ENCODE measurements at regions not wholly inside any gene's neighbourhood (a gene's known extent, or its start where the extent isn't known, plus 50 kb on each side); places are given as distances from the start of the nearest gene placed in this dataset.

DNA sequence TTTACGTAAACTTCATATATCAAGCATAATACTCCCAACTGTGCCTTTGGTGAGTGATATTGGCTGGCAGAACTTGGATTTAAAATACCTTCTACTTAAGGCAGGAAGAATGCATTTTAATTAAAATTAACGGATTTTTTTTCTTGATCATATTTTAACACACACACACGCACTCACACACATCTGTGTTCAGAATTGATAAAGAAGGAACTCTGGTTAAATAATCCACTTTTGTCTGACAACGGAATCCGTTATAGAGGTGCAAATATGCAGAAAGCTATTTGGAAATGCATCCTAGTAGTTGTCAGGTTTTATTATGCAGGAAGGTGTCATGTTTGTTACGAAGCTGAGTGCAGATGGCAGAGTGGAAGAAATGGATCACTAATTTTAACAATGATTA is 105.5 kb upstream of the ZNF536 start:
- no peak for FAIRE-seq
- 82% methylated on average over 6 of the region's 6 CpGs; no CpG with 5 or more reads in 1 of the 2 experiments for WGBS, 2 experiments (ENCODE audit: extremely low coverage in 1 of 2, insufficient coverage in 1 of 2, insufficient read length in 1 of 2, insufficient replicate concordance in 2 of 2, low coverage in 1 of 2, low lambda C conversion rate in 2 of 2, missing lambda C conversion rate in 1 of 2)
- Histone ChIP-seq H2BK20ac (ENCODE audit: low read length) (no peak overlapping the region), H3K36me3 (ENCODE audit: control insufficient read depth in 2 of 4, insufficient read depth in 4 of 4, low read length in 3 of 4) (no peaks in the 10 kb centered on the region), H3K4me3 (ENCODE audit: extremely low read depth in 1 of 4, insufficient read depth in 2 of 4, low read depth in 3 of 4, low read length in 4 of 4) (no peak overlapping the region), H3K9ac (replicated peaks in 1 of 4; ENCODE audit: extremely low read depth in 1 of 4, low read depth in 3 of 4, low read length in 3 of 4) (no peak overlapping the region), H3K23ac (ENCODE audit: insufficient read length) (no peak overlapping the region), H2AFZ (ENCODE audit: low read length) (no peak overlapping the region), H3K4ac (replicated peaks; ENCODE audit: insufficient read length, low read depth, low read length) (no peak overlapping the region), H3K18ac (ENCODE audit: extremely low read depth, low read length) (no peak overlapping the region), H2BK120ac (replicated peaks; ENCODE audit: low read depth, low read length) (no peak overlapping the region), H3K4me1 (replicated peaks in 1 of 4; ENCODE audit: control insufficient read depth in 3 of 4, insufficient read depth in 4 of 4, low read length in 3 of 4) (peaks cover 3 to 8% (median 7%) of the 10 kb centered on the region in 4 experiments; a peak in 5 of 7 replicates), H3K4me2 (ENCODE audit: insufficient read depth in 1 of 2, low read depth in 2 of 2, low read length in 2 of 2) (no peak overlapping the region), H4K5ac (ENCODE audit: insufficient read length, low read depth, low read length) (no peak overlapping the region), H3K79me2 (ENCODE audit: control insufficient read depth in 1 of 2, insufficient read depth in 2 of 2, low read length in 2 of 2) (no peaks in the 10 kb centered on the region), H4K20me1 (replicated peaks in 1 of 2; ENCODE audit: control insufficient read depth in 1 of 2, insufficient read depth in 2 of 2, low read length in 2 of 2) (no peaks in the 10 kb centered on the region), H3K14ac (ENCODE audit: insufficient read length) (no peak overlapping the region), H2AK5ac (ENCODE audit: low read depth, low read length) (no peak overlapping the region), H3K79me1 (ENCODE audit: low read depth, low read length) (no peaks in the 10 kb centered on the region), H3K56ac (replicated peaks; ENCODE audit: insufficient read length, low read depth, low read length) (no peak overlapping the region), H4K8ac (ENCODE audit: extremely low read depth, insufficient read depth, low read length) (no peak overlapping the region), H2BK5ac (ENCODE audit: low read depth, low read length) (no peak overlapping the region), H2BK12ac (ENCODE audit: low read depth, low read length) (no peak overlapping the region), H3K27me3 (replicated peaks in 1 of 4; ENCODE audit: control insufficient read depth in 3 of 4, extremely low read depth in 1 of 4, insufficient read depth in 3 of 4, low read length in 3 of 4) (peaks cover 0 to 2% (median 0%) of the 10 kb centered on the region in 4 experiments; a peak in 1 of 7 replicates), H3K27ac (ENCODE audit: low read depth, low read length) (no peak overlapping the region), H4K91ac (replicated peaks; ENCODE audit: insufficient read length, low read length) (no peak overlapping the region), H3K9me3 (ENCODE audit: insufficient read depth in 2 of 2, low read depth in 1 of 2, low read length in 1 of 2) (no peaks in the 10 kb centered on the region), H3K23me2 (ENCODE audit: low read depth, low read length) (no peaks in the 10 kb centered on the region), H2BK15ac (ENCODE audit: low read length) (no peak overlapping the region)
- CTCF ChIA-PET (ENCODE audit: partially characterized antibody), result no interaction called here
- POLR2A ChIA-PET (ENCODE audit: partially characterized antibody), result no interaction called here
- no peak for DNase-seq (ENCODE audit: low read depth in 1 of 2, low spot score in 2 of 2)
- TF ChIP-seq POU5F1 (IDR thresholded peaks at IDR 0.05; ENCODE audit: low read depth, low read length), result no peak

Measured in H1 (cell line).